ENCODE measurements at regions not wholly inside any gene's neighbourhood (a gene's known extent, or its start where the extent isn't known, plus 50 kb on each side); places are given as distances from the start of the nearest gene placed in this dataset.

- Histone ChIP-seq H3K4me3 (no peak overlapping the region), H3K27ac (no peak overlapping the region), H3K4me1 (peaks cover 5 to 7% (median 6%) of the 10 kb centered on the region in 4 donors), H3K27me3 (no peaks in the 10 kb centered on the region), H3K36me3 (no peaks in the 10 kb centered on the region), H3K9me3 (no peaks in the 10 kb centered on the region)
- DNase-seq: peak; percentile 84 to 91
- no peak for TF ChIP-seq EP300 (IDR thresholded peaks at IDR 0.05)
- peak in 5 of 7 experiments; percentile 64 to 85 (median 84) for TF ChIP-seq CTCF (IDR thresholded peaks at IDR 0.05)
- TF ChIP-seq POLR2AphosphoS5 (IDR thresholded peaks at IDR 0.05): peak in 1 of 3 donors; percentile 21
- 47 to 50% (median 48%) methylated on average over 4 of the region's 4 CpGs for WGBS, 5 donors
- intact Hi-C loops (cut with DNase I; ENCODE audit: low total_unique reads): loop anchor here (10.0 kb wide), 1 partner anchor 214 kb away; no protein-coding TSS in a partner anchor
Observed at GRCh38 chr15:79380755-79381497, 51.2 kb upstream of the MINAR1 start.

GRCh38 chr15:79381593-79381992, 50.5 kb upstream of the MINAR1 start:
- Histone ChIP-seq H3K4me3 (no peak overlapping the region), H3K27ac (no peak overlapping the region), H3K36me3 (no peaks in the 10 kb centered on the region), H3K9me3 (no peaks in the 10 kb centered on the region), H3K4me1 (peaks cover 5 to 7% (median 6%) of the 10 kb centered on the region in 4 donors), H3K27me3 (no peaks in the 10 kb centered on the region)
- intact Hi-C loops (cut with DNase I; ENCODE audit: low total_unique reads): loop anchor here (10.0 kb wide), 1 partner anchor 213 kb away; no protein-coding TSS in a partner anchor
- DNase-seq: peak in 1 of 2 donors; percentile 13
- TF ChIP-seq POLR2AphosphoS5 (IDR thresholded peaks at IDR 0.05) (no peak), CTCF (IDR thresholded peaks at IDR 0.05) (no peak), POLR2A (IDR thresholded peaks at IDR 0.05) (no peak), EP300 (IDR thresholded peaks at IDR 0.05) (no peak)
